GM21515 (cell line): ENCODE measurements at regions not wholly inside any gene's neighbourhood (a gene's known extent, or its start where the extent isn't known, plus 50 kb on each side); places are given as distances from the start of the nearest gene placed in this dataset.
"Not testable (repeated sequence)": the region's sequence is repeated elsewhere in the genome, so short reads cannot be mapped to it uniquely, and the experiment has no call there.

ENCODE experiments used
- ATAC-seq: cut with Tn5 transposase; IDR thresholded peaks from one replicate; pipeline ENCODE4 v1.9.1; 2021; ENCODE audit not compliant: unreplicated experiment

GRCh38 chrX:2574271-2574670 is 73.5 kb upstream of the DHRSX start:
- no peak for ATAC-seq

DNA sequence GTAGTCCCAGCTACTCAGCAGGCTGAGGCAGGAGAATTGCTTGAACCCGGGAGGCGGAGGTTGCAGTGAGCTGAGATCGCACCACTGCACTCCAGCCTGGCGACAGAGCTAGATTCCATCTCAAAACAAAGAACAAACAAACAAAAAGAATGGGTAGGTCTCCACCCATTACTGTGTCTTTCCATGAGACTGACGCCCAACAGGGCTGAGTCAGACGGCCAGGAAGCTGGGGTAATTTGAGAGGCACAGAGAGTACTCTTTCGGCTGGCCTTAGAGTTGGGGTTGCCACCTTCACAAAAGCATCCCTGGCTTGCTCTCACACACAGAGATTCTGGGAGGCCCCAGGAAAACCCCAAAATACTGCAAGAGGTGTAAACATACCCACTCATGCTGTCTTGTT is 72.0 kb upstream of the DHRSX start:
- ATAC-seq: no peak

- ATAC-seq: no peak
Measured at GRCh38 chrX:2568125-2568524, 67.3 kb upstream of the DHRSX start.

DNA sequence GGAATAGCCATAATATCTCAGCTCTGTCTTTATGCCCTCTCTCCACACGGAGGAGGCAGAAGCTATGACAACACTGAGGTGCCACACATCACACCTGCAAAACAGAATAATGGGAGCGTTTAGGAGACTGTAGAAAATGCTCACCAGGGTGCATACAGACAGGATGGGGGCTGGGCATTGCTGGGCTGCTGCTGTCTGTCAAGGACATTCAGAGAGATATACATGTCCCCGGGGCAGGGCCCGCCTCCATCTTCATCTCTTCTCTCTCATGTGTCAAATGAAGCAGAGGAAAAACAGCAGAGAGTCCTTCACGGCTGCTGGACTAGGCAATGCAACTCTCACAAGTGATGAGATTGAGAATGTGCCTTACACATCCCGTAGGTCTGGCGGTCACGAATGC is 65.3 kb upstream of the DHRSX start:
- ATAC-seq: no peak

- ATAC-seq: no peak
Measured at GRCh38 chrX:2561456-2561855, 60.7 kb upstream of the DHRSX start.

GRCh38 chrX:2559124-2559523 is 58.3 kb upstream of the DHRSX start:
- no peak for ATAC-seq

GRCh38 chrX:2554891-2555290 is 54.1 kb upstream of the DHRSX start:
- ATAC-seq: no peak

DNA sequence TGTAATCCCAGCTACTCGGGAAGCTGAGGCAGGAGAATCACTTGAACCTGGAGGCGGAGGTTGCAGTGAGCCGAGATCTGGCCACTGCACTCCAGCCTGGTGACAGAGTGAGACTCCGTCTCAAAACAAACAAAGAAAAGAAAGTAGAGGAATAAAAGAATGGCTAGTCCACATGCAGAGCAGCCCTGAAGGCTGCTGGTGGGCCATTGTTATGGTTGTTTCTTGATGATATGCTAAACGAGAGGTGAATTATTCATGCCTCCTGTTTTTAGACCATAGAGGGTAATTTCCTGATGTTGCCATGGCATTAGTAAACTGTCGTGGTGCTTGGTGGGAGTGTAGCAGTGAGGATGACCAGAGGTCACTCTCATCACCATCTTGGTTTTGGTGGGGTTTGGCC is 53.3 kb upstream of the DHRSX start:
- ATAC-seq: not testable (repeated sequence)

DNA sequence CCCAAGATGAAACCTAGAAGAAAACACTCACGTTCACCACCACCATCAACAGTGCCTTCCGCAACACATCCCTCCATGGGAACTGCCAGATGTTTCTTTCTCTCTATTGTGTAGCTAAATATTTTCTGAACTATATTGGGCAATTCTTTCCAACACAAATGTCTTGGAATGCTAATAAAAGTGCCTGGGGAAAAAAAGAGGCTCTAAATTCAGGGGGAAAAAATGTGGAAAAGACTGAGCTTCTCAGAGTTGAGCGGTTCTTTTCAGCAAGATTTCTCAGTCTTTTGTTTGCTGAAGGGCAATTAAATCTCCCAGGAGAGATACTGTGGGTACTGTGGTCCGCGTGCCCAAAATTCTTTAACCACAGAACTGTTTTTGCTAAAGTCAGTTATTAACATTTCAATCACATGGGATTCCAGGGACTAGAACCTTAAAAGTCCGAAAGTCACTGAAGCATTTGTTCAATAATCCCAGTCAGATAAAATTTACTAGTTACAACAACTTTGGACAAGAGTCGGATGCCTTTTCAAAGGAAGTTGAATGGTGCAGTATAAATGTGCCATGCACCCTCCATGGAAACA is 51.9 kb upstream of the DHRSX start:
- no peak for ATAC-seq

DNA sequence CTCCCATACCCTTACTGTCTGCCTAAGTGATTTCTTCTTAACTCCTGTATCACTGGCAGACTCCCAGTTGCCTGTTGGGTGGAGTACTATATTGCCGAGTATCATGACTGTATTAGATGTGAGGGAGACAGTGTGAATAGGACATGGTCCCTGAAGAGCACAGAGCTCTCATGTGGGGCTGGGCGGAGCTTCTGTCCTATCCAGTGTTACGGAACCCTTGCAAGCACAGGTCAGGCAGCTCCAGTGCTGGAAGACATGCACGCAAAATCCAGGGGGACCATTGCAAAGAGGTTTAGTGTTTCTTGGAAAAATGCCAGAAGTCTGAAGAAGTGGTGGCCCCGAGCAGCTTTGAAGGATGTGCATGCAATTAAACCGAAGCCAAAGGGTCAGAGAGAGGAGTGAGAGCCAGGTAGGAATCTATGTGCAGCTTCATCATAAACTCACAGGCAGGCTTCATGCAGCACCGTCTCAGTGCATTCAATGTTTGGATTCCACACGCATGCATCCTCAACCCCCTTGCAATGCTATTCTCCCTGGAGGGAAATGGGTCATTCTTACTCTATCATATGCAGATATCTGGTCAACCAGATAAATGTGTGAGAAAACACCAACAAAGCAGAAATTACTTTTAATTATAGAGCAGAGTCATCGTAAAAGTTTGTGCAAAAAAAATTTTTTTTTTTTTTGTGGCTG is 49.7 kb upstream of the DHRSX start:
- no peak for ATAC-seq
